Spleen (tissue), 7 donors: ENCODE measurements at regions not wholly inside any gene's neighbourhood (a gene's known extent, or its start where the extent isn't known, plus 50 kb on each side); places are given as distances from the start of the nearest gene placed in this dataset.

Experiments used
- CTCF ChIP-seq, 11 experiments: fragments of 200-600 bp in 7 of 11; fragments of 450-650 bp in 4 of 11; sonication (generic) in 4 of 11; IDR thresholded peaks in 8 of 11; conservative IDR thresholded peaks in 3 of 11; 1 replicate in 7 of 11; 2 replicates in 4 of 11; pipeline versions ENCODE4 v1.4.0 to v1.8.0; 2016 to 2021; ENCODE audit warnings: antibody characterized with exemption in 11 of 11, inconsistent platforms in 4 of 11, mild to moderate bottlenecking in 1 of 11
- POLR2AphosphoS5 ChIP-seq, 3 donors: sonication (generic); formaldehyde crosslinking; IDR thresholded peaks; one replicate each; pipeline ENCODE4 v1.5.1; 2017; ENCODE audit warnings: antibody characterized with exemption in 3 of 3
- donor health status: DM: no; HTN: no; CAD: no; lungs with moderate emphysema.
- donor health status: DM: no; HTN: no; CAD: no.
- donor health status: DM: no; HTN: no; CAD: no.

GRCh38 chr5:88583471-88583870 is 299.5 kb downstream of the MEF2C start:
- TF ChIP-seq CTCF (IDR thresholded peaks at IDR 0.05 in 8 of 11, conservative IDR thresholded peaks at IDR 0.05 in 3 of 11) (no peak), POLR2AphosphoS5 (IDR thresholded peaks at IDR 0.05) (no peak)
